Activated CD8-positive, alpha-beta memory T cell treated with anti-CD3 and anti-CD28 coated beads, Interleukin-2, amount 50 U/mL, for 1 hour (primary cell): ENCODE measurements at regions not wholly inside any gene's neighbourhood (a gene's known extent, or its start where the extent isn't known, plus 50 kb on each side); places are given as distances from the start of the nearest gene placed in this dataset.

Source experiments
- DNase-seq: peaks from one replicate; pipeline ENCODE4 v3.0.0-alpha.2; 2020; ENCODE audit errors: extremely low read depth

GRCh38 chr11:134626032-134626431, 214.0 kb upstream of the B3GAT1 start:
- no peak for DNase-seq

- no peak for DNase-seq
Observed at GRCh38 chr11:134625631-134626030, 213.6 kb upstream of the B3GAT1 start.

- no peak for DNase-seq
Observed at GRCh38 chr11:134625151-134625550, 213.1 kb upstream of the B3GAT1 start.

- no peak for DNase-seq
Observed at GRCh38 chr11:134624166-134624920, 212.3 kb upstream of the B3GAT1 start.

GRCh38 chr11:134623711-134624110, 211.7 kb upstream of the B3GAT1 start:
- no peak for DNase-seq

GRCh38 chr11:134622458-134622857, 210.4 kb upstream of the B3GAT1 start:
- DNase-seq = no peak

- DNase-seq = no peak
Observed at GRCh38 chr11:134617360-134617759, 205.3 kb upstream of the B3GAT1 start.

GRCh38 chr11:134616038-134616437, 204.0 kb upstream of the B3GAT1 start:
- DNase-seq = no peak

- DNase-seq = no peak
Observed at GRCh38 chr11:134615041-134615615, 203.1 kb upstream of the B3GAT1 start.

GRCh38 chr11:134614141-134614540, 202.1 kb upstream of the B3GAT1 start:
- no peak for DNase-seq

- no peak for DNase-seq
Observed at GRCh38 chr11:134613646-134614045, 201.6 kb upstream of the B3GAT1 start.

GRCh38 chr11:134612140-134613030, 200.3 kb upstream of the B3GAT1 start:
- no peak for DNase-seq

- no peak for DNase-seq
Observed at GRCh38 chr11:134611537-134611936, 199.5 kb upstream of the B3GAT1 start.

- no peak for DNase-seq
Observed at GRCh38 chr11:134610116-134610910, 198.3 kb upstream of the B3GAT1 start.

- no peak for DNase-seq
Observed at GRCh38 chr11:134609361-134610115, 197.5 kb upstream of the B3GAT1 start.

- DNase-seq = no peak
Observed at GRCh38 chr11:134607963-134608750, 196.1 kb upstream of the B3GAT1 start.

- no peak for DNase-seq
Observed at GRCh38 chr11:134606251-134606650, 194.2 kb upstream of the B3GAT1 start.

GRCh38 chr11:134604886-134605285, 192.8 kb upstream of the B3GAT1 start:
- no peak for DNase-seq

GRCh38 chr11:134599299-134599771, 187.3 kb upstream of the B3GAT1 start:
- no peak for DNase-seq

- no peak for DNase-seq
Observed at GRCh38 chr11:134598368-134598767, 186.3 kb upstream of the B3GAT1 start.
